ENCODE measurements at regions not wholly inside any gene's neighbourhood (a gene's known extent, or its start where the extent isn't known, plus 50 kb on each side); places are given as distances from the start of the nearest gene placed in this dataset.
"Not testable (repeated sequence)": the region's sequence is repeated elsewhere in the genome, so short reads cannot be mapped to it uniquely, and the experiment has no call there.

DNA sequence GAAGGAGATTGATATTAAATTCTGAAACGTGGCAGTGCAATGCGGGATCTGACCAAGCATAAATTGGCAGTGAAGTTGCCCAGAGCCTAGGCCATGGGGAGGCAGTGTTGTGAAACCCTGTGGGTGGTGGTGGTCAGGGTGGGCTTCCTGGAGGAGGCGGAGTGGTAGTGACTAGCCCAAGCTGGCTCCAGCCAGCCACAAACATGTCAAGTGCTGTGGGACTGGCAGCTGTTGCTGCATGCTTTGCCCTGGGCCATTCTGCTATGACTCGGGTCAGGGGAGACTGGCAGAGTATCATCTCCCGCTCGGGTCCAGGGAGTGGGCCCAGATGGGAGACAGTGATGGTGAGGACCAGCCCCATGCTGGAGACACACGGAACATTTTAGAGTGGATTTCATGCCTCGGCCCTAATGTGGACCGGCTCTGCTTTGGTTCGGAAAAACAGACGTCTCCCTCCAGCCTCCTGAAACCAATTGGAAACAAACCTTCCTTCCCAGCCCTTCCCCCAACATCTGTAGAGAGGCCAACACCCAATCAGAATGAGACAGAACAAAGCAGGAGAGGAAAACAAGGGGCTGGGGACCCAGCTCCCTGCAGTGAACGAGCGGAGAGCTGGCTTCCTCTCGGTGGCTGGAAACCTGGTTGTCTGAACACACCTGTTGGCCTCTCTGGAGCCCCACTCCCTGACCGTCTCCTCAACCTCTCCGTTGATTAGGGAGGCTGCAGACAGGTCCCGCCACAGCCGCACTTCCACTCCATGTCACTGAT lies 58.2 kb downstream of the TMEM270 start:
- DNase-seq: no peak
- ATAC-seq: no peak

DNA sequence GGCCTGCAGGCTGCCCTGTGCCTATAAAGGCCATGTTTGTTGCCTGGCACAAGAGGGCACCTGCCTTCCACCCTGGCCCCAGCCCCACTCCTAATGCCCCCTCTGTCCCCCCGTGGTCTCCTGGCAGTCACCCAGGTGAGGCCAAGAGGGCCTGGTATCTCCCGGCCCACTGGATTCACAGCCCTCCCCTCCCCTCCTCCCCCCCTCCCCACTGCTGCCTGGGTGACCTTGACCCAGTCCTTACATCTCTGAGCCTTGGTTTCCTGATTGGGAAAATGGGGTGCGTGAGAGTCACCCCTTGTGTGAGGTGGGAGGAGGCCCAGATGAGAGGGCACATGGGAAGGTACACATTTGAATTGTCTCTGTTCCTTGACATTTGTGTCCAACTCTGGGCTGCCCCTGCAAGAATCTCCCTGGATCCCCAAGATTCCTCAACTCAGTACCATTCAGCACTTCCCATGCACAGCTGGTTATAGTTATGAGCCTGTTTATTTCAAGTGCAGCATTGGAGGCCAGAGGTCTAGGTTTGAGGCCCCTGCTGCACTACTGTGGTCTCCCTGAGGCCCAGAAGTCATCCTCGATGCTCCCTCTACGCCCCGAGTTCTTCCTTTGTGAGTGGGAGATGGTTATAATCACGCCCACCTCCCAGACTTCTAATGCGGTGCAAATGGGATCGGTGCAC lies 58.9 kb downstream of the TMEM270 start:
- DNase-seq (no peak), ATAC-seq (no peak)

DNA sequence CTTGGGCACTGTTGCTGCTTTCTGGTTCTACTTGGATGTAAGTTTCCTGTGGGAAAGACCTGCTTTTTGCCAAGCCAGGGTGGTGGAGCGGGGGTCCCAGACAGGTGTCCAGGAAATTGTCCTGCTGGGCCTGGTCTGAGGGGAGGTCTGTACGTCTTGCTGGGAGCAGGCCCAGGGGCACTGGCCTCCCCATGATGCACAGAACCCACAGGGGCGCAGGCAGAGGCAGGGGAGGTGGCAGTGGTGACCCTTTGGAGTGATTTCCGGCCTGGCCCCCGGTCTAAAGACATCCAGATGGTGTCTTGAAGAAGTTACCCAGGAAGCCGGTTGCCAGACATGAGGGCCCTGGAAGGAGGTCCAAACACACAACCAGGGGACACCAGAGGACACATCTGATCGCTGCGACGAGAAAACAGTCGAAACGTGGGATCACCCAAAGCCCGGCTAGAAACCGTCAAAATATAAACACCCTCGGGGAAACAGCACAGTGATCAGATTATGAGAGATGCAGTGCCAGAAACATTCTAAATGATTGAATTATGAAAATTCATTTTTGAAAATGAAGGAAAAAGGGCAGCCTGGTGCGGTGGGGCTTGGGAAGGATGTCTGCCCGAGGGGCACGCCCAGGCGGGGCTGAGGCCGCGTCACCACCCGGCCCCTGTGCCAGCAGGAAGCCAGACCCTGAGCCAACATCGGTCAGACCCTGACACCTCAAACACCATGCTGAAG lies 59.6 kb downstream of the TMEM270 start:
- DNase-seq (no peak), ATAC-seq (no peak)

DNA sequence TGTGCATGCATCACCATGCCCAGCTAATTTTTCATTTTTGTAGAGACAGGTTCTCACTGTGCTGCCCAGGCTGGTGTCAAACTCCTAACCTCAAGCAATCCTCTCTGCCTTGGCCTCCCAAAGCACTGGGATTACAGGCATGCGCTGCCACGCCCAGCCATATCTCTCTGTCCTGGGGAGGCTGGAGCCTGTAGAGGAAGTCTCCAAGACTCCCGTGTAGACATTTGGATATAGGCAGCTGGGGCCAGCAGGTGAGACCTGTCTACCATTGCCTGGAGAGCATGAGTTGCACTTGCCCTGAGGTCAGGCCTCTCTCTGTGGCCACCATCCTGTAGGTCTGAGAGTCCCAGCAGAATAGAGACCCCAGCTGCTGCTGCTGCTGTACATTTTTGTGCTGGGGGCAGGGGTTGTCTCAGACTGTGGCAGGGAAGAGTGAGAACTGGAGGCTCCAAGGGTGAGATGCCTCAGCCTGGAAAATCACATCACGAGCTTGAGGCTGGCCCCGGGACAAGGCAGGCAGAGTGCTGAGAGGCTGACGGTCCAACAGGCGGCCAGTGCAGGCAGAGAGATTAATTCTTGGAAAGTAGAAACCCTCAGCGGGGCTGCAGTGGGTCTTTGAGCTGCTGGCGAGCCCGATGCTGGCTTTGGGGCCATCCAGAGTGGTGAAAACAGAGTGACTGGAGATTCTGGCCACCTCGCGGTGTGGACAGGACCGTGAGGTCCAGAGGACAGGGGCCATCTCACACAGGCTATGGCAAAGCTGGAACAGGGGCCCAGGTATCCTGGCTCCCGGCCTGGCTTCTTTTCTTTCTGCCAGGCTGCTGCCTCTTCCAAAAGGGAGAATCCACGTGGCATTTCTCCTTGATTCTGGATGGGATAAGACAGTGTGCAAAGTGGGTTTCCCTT lies 60.9 kb downstream of the TMEM270 start:
- ATAC-seq (no peak), DNase-seq (no peak)

DNA sequence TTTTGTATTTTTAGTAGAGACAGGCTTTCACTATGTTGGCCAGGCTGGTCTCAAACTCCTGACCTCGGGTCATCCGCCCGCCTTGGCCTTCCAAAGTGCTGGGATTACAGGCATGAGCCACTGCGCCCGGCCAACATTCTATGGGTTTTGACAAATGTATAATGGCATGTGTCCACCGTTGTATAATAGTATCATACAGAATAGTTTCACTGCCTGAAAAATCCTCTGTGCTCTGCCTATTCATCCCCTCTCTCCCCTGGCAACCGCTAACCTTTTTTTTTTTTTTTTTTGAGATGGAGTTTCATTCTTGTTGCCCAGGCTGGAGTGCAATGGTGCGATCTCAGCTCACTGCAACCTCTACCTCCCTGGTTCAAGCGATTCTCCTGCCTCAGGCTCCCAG lies 67.7 kb downstream of the TMEM270 start:
- ATAC-seq, DNase-seq: not testable (repeated sequence)

DNA sequence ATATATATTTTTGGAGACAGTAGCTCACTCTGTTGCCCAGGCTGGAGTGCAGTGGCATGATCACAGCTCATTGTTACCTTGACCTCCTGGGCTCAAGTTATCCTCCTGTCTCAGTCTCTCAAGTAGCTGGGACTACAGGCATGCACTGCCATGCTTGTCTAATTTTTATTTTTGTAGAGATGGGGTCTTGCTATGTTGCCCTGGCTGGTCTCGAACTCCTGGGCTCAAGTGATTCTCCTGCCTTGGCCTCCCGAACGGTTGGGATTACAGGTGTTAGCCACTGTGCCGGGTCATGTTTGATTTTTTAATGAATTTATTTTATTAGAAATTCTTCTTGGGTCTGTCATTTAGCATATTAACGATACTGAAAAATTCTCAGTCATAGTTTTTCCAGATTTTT lies 70.5 kb downstream of the TMEM270 start:
- no peak for DNase-seq
- no peak for ATAC-seq

DNA sequence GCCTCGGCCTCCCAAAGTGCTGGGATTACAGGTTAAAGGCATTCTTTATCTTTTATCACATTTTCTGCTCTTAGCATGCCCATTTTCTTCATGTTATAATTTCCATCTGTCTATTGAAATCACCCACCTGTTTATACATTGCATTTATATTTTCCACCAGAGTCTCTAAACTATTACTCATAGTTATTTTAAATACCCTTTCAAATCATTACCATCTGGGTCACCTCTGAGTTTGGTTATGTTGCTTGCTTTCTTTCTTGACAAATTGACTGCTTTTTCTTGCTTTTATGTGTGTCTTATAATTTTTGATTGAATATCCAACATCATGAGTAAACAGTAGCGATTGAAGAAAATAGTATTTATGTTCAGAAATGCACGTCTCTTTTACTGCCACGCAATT lies 71.4 kb downstream of the TMEM270 start:
- DNase-seq (no peak), ATAC-seq (no peak)

DNA sequence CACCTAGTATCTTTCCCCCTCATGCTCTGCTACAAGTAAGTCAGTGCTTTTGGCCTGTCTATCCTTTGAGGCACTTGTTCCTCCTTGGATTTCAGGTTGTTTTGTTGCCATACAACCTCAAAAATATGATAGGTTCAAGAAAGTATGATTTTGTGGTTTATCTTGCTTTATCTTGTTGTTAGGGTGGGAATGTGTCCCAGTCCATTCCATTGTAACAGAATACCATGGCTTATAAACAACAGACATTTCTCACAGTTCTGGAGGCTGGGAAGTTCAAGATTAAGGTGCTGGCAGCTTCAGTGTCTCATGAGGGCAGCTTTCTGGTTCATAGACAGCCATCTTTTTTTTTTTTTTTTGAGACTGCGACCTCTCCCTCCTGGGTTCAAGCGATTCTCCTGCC lies 72.1 kb downstream of the TMEM270 start:
- DNase-seq (no peak), ATAC-seq (no peak)

DNA sequence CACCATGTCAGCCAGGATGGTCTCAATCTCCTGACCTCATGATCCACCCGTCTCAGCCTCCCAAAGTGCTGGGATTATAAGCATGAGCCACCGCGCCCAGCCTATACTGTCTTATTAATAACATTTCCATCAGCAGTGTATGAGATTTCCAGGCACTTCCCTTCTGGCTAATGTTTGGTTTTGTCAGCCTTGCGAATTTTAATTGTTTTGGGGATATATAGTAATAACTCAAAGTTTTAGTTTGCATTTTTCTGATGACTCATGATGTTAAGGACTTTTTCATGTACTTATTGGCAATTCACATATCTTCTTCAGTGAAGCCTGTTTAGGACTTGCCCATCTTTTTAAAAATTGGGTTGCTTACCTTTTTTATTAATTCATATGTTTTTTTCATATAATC lies 76.0 kb downstream of the TMEM270 start:
- no peak for DNase-seq
- ATAC-seq: no peak

DNA sequence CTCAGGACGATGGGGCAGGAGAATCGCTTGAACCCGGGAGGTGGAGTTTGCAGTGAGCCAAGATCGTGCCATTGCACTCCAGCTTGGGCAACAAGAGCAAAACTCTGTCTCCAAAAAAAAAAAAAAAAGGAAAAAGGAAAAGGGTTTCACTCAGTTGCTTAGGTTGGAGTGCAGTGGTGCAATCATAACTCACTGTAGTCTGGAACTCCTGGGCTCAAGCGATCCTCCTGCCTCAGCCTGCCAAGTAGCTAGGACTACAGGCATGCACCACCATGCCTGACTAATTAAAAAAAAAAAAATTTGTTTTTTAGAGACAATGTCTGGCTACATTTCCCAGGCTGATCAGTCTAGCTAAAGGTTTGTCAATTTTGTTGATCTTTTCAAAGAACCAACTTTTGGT lies 76.7 kb downstream of the TMEM270 start:
- ATAC-seq: not testable (repeated sequence)

DNA sequence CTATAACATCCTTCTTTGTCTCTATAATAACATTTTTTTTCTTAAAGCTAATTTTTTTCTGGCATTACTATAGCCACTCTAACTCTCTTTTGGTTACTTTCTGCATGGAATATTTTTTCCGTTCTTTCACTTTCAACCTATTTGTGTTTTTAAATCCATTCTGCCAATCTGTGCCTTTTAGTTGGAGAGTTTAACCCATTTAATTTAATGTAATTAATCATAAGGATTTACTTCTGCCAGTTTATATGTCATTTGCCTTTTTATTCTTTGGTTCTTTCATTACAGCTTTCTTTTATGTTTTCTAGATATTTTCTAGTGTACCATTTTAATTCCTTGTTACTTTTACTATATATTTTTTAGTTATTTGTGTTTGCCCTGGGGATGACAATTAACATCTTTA lies 78.6 kb downstream of the TMEM270 start:
- DNase-seq: no peak
- ATAC-seq: no peak

More for the DNA sequence above, 76.7 kb downstream of the TMEM270 start:
- DNase-seq: not testable (repeated sequence)

DNA sequence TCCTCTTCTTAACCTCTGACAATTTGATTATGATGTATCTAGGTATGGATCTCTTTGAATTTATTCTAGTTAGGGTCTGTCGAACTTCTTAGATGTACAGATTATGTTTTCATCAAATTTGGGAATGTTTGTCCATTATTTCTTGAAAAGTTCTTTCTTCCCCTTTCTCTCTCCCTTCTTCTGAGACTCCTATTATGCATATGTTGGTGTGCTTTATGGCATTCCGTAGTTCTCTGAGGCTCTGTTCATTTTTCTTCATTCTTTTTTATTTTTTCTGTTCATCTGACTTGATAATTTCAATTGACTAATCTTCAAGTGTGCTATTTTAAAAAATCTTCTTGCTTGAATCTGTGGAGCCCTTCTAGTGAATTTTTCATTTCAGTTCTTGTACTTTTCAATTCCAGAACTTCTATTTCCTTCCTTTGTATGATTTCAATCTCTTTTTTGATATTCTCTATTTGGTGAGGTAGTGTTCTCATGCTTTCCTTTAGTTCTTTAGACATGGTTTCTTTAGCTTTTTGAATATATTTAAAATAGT lies 79.8 kb downstream of the TMEM270 start:
- DNase-seq (no peak), ATAC-seq (no peak)

DNA sequence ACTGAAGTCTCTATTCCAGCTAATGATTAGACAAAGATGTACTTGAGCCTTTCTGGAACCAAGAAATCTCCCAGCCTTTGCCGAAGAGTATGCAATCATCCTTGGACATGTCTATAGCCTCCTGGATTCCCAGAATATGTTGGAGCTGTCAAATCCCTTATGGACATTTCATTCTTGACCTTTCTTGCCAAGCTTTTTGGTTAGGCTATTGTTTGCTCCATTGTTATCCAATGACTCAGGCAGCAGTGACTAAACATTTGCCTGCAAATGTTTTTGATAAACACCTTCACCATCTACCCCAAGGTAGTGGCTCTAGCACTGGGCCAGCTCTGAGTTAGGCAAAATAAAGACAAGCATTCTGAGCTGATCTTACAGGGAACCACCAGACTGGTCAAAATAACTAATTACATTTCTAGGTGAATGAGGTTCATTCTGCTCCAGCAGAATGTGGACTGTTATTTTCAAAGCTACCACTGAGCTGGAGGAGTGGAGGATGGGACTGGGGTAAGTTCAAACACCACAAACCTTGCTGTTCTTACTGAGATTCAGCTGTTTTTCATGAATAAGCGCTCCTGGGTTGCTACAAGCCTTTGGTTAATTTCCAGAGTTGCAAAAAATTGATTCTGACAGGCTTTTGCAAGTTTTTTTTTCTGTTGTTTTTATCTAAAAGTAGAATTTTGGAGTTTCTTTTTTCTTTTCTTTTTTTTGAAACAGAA lies 81.0 kb downstream of the TMEM270 start:
- DNase-seq (no peak), ATAC-seq (no peak)

DNA sequence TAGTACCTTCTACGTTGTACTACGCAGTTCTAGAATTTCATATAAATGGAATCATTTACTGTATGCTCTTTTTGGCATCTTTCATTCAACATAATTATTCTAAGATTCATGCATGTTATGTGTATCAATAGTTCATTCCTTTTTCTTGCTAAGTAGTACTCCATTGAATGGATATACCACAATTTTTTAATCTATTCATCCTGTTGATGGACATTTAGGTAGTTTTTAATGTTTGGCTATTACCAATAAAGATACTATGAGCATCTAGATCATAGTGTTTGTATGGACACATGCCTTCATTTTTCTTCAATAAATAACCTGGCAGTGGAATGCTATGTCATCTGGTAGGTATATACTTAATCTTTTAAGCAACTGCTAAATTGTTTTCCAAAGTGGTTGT lies 83.0 kb upstream of the ELN start:
- DNase-seq (no peak), ATAC-seq (no peak)

DNA sequence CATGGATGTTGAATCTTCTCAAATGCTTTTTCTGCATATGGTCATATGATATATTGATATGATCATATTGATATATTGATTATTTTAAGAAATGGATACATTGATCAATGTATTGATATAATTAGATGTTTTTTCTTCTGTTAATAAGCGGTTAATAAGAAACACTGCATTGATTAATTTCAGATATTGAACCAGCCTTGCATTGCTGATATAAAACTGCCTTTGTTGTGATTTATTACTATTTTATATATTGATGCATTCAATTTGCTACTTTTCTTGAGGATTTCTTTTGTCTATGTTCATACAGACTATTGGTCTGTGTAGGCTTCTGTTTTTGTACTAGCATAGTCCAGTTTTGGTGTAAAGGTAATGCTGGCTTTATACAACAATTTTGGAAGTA lies 79.7 kb upstream of the ELN start:
- DNase-seq (no peak), ATAC-seq (no peak)

DNA sequence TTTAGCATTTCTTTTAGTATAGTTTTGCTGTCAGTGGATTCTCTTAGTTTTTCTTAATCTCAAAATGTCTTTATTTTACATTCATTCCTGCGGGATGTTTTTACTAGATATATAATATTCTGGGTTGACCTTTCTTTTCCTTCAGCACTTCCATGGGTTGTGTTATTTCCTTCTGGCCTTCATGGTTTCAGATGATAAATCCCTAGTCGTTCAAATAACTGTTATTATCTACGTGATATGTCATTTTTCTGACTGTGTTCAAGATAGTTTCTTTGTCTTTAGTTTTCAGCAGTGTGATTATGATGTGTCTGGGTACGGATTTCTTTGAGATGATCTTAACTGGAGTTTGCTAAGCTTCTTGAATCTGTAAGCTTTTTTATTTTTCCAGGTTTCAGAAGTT lies 75.7 kb upstream of the ELN start:
- DNase-seq: no peak
- ATAC-seq: no peak

DNA sequence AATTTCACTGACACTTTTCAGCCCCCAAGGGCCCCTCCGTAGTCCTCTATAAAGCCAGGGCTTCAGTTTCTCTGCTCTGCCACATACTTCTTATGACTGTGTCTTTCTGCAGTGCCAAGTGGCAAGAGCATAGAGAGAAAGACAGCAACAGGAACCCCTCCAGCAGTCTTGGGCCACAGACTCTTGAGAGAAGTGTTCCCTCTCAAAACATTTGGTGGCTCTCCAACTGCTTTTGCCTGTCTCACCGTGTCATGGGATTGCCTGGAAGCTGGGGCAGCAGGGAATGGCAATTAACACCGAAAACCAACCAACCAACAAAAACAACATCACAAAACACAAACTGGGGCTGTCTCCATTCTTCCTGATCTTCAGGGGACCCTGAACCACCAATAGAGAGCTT lies 73.8 kb upstream of the ELN start:
- ATAC-seq (no peak), DNase-seq (no peak)

DNA sequence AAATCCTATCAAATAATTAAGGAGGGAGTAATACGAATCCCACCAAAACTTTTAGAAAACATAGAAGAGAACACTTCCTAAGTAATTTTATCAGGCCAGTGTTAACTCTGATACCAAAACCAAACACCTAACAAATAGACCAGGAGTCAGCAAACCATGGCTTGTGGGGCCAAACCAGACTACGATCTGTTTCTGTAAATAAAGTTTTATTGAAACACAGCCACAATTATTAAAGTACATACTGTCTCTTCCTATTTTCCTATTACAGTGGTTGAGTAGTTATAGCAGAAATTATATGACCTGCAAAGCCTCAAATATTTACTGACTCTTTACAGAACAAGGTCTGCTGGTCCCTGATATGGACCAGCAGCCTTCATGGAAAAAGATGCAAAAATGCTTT lies 73.1 kb upstream of the ELN start:
- ATAC-seq (no peak), DNase-seq (no peak)

DNA sequence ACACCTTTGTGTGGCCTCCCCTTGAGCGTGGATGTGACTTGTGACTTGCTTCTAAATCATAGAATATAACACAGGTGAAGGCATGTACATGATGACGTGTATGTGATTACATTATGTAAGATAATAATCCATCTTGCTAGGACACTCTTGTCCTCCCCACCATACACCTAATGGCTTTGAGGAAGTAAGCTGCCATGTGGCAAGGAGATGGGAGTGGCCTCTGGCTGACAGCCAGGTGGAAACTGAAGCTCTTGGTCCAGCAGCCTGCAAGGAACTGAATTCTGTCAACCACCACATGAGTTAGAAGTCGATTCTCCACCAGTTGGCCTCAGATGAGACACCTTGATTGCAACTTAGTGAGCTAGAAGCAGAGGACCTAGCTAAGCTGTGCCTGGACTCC lies 67.4 kb upstream of the ELN start:
- DNase-seq (no peak), ATAC-seq (no peak)

DNA sequence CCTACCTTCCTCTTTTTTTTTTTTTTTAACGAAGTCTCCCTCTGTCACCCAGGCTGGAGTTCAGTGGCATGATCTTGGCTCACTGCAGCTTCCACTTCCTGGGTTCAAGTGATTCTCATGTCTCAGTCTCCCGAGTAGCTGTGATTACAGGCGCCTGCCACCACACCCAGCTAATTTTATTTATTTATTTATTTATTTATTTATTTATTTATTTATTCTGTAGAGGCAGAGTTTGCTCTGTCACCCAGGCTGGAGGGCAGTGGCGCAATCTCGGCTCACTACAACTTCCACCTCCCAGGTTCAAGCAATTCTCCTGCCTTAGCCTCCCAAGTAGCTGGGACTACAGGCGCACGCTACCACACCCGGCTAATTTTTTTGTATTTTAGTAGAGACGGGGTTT lies 66.0 kb upstream of the ELN start:
- not testable (repeated sequence) for DNase-seq, ATAC-seq

DNA sequence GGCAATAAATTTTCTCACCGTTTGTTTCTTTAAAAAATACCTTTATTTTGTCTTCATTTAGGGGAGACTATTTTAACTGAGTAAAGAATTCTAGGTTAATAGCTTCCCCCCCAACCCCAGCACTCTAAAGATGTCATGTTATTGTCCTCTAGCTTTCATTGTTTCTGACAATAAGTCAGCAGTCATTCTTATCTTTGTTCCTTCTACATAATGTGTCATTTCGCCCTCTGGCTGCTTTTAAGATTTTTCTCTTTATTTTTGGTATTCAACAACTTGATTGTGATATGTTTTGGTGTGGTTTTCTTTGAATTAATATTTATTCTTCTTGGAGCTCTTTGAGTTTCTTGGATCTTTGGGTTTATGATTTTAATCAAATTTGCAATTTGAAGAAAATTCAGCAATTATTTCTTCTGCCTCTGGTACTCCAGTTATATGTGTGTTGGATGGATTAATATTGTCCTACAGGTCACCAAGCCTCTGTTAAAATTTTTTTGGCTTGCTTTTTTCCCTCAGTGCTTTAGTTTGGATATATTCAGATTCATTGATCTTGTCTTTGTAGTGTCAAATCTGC lies 64.6 kb upstream of the ELN start:
- no peak for DNase-seq
- no peak for ATAC-seq

Data from stimulated activated naive CD8-positive, alpha-beta T cell treated with anti-CD3 and anti-CD28 coated beads, Interleukin-15, Interleukin-2, amounts not matched to agents 100 U/mL and 50 U/mL, for 24 hours (primary cell).